ENCODE measurements at regions not wholly inside any gene's neighbourhood (a gene's known extent, or its start where the extent isn't known, plus 50 kb on each side); places are given as distances from the start of the nearest gene placed in this dataset.
"Not testable (repeated sequence)": the region's sequence is repeated elsewhere in the genome, so short reads cannot be mapped to it uniquely, and the experiment has no call there.

GRCh38 chr5:1588071-1588694 is 64.4 kb upstream of the LPCAT1 start:
- not testable (repeated sequence) for DNase-seq (ENCODE audit: low read depth)

DNA sequence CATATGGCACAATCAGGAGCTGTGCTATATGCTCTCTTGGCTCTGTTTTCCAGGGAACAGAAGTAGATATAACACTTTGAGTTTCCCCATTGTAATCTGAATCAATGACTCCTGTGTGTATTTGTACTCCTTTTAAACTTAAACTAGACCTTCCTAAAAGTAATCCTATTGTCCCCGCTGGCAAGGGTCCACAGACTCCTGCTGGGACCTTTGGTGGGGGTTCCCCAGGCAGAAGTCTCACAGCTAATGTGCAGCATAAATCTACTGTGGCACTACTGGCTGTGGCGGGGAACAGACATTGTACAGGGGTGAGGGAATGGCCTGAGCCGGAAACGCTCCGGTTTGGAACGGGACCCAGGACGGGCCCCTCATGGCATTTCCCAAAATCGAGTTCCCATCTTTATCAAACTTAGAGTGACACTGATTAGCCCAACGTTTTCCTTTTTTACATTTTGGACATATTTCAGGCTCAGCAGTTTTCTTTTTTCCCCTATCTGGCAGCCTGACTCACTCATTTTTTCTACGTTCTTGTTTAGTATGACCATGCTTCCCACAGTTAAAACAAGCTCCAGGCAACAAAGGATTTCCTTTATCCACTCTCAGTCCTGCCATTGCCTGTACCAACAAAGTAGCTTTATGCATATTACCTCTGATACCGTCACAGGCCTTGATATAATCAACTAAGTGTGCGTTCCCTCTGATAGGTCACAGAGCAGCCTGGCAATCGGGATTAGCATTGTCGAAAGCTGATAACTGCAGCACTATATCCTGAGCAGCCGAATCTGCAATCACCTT is 59.5 kb upstream of the LPCAT1 start:
- DNase-seq (ENCODE audit: low read depth): not testable (repeated sequence)

- DNase-seq (ENCODE audit: low read depth): not testable (repeated sequence)
These were observed 55.6 kb upstream of the LPCAT1 start for GRCh38 chr5:1579389-1579788.

- not testable (repeated sequence) for DNase-seq (ENCODE audit: low read depth)
These were observed 53.1 kb upstream of the LPCAT1 start for GRCh38 chr5:1576851-1577250.

DNA sequence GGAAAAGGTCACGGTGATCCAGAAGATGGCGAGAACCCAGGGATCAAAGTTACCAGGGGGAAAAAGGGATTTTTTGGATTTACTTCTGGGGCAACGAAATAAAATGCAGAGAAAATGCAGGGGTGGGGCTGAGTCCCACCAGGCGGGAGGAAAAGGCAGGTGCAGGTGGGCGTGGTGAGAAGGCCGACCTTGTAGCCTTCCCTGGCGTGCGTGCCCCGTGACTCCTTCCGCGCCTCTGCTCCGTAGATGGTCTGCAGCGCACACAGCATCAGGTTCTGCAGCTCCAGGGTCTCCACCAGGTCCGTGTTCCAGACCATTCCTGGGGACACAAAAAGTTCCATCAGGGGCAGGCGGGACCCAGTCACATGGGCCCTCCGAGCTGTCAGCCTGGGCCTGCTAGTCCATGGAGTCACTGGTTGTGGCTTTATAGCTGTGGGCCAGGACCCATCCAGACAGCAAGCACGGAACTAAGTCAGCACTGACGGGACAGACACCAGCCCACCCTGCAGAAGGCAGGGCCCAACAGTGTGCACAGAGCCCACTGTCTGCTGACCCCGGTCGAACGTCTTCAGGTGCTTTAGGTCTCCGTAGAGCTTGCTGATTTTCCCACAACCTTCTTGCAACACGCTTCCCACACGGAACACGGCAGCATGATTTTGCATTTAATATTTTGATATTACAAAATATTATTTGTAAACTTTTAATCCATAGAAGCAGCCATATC is 52.4 kb upstream of the LPCAT1 start:
- not testable (repeated sequence) for DNase-seq (ENCODE audit: low read depth)

GRCh38 chr5:1575491-1575890 is 51.7 kb upstream of the LPCAT1 start:
- not testable (repeated sequence) for DNase-seq (ENCODE audit: low read depth)

DNA sequence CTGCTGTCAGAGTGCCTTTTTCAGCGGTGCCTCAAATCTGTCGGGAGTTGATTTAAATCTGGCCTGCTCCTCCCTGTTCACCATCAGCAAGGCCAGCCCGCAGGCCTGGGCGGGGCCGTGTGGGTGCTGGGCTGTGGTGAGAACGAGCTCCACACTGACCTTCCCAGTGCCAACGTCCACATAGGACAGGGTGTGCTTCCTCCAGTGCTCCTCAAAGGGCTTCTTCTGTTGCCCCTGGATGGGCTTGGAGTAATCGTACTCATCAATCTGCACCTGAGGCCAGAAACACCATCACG is 50.2 kb upstream of the LPCAT1 start:
- not testable (repeated sequence) for DNase-seq (ENCODE audit: low read depth)

DNA sequence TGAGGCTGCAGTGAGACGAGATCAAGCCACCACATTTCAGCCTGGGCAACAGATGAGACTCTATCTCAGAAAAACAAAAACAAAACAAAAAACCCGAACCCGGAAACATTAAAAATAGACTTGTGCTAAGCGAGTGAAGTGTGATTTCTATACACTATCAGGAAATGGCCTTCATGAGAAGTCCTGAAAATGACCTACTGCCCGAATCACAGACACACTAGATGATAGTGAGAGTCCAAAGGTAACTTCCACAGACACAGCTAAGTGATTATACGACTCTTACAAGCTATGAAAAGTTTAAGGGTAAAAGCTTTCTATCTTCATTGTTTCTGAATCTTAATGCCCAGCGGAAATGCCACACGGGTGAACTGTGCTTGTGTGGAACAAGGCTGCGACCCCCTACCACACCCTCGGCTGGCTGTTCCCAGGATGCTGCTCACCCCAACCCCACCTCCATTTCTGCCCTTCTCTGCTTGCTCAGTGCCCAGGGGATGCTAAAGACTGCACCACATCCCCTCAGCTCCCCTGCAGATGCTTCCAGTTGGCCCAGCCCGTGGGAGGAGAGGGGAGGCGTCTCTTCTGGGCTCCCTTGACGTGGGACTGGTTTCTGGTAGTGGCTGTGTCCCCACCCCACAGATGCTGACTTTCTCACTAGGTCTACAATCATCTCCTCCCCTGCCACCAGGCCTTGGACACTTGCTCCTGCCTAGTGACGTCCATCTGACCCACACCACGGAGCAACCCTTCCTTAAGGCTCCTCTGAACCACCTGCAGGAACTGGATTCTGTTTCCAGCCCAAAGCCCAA is 49.7 kb upstream of the LPCAT1 start:
- not testable (repeated sequence) for DNase-seq (ENCODE audit: low read depth)

Data from CMK (cell line).